SU-DHL-6 (cell line): ENCODE measurements at regions not wholly inside any gene's neighbourhood (a gene's known extent, or its start where the extent isn't known, plus 50 kb on each side); places are given as distances from the start of the nearest gene placed in this dataset.

ENCODE experiments used
- H2AFZ ChIP-seq: fragments of 200-600 bp; sonication (generic); 2 replicates; pipeline ENCODE4 v1.6.1; 2014; ENCODE audit warnings: low read depth, mild to moderate bottlenecking, moderate library complexity, mixed read lengths, antibody characterized with exemption, low read length; ENCODE audit not compliant: severe bottlenecking
- H3F3A ChIP-seq: fragments of 200-600 bp; shearing (Covaris generic); 2 replicates; pipeline ENCODE4 v1.6.0; 2016; ENCODE audit warnings: antibody characterized with exemption, mild to moderate bottlenecking; ENCODE audit not compliant: insufficient read depth
- H3K27ac ChIP-seq: fragments of 200-600 bp; sonication (generic); 2 replicates; pipeline ENCODE4 v1.5.1; 2016; ENCODE audit warnings: low read depth, mild to moderate bottlenecking, low read length, moderate library complexity, mixed read lengths
- H3K27me3 ChIP-seq: fragments of 200-600 bp; sonication (generic), shearing (Covaris generic); 2 replicates; pipeline ENCODE4 v1.6.0; 2014; ENCODE audit warnings: mild to moderate bottlenecking, low read length
- H3K36me3 ChIP-seq: fragments of 200-600 bp; sonication (generic); 2 replicates; pipeline ENCODE4 v1.6.1; 2014; ENCODE audit warnings: mild to moderate bottlenecking, low read length, mixed read lengths
- H3K4me2 ChIP-seq: fragments of 300-600, 200-600 bp; shearing (Covaris generic), sonication (generic); 2 replicates; pipeline ENCODE4 v1.6.0; 2014; ENCODE audit warnings: low read length, low read depth, mild to moderate bottlenecking; ENCODE audit not compliant: poor library complexity, severe bottlenecking
- H3K4me3 ChIP-seq: fragments of 200-600 bp; sonication (generic); 2 replicates; pipeline ENCODE4 v1.5.1; 2014; ENCODE audit warnings: antibody characterized with exemption, low read length, mild to moderate bottlenecking, mixed read lengths; ENCODE audit not compliant: insufficient read depth, poor library complexity, severe bottlenecking
- H3K79me2 ChIP-seq: fragments of 200-600 bp; sonication (generic); 2 replicates; pipeline ENCODE4 v1.6.1; 2014; ENCODE audit warnings: mild to moderate bottlenecking, low read length, moderate library complexity; ENCODE audit not compliant: insufficient read depth
- H3K9ac ChIP-seq: fragments of 200-600 bp; sonication (generic); 2 replicates; pipeline ENCODE4 v1.7.0; 2014; ENCODE audit warnings: mild to moderate bottlenecking, low read length
- H3K9me2 ChIP-seq: fragments of 200-600 bp; sonication (generic); replicated peaks from 2 replicates; pipeline ENCODE4 v1.6.1; 2014; ENCODE audit warnings: low read length; ENCODE audit not compliant: insufficient read depth
- H3K9me3 ChIP-seq: fragments of 200-600 bp; sonication (generic); 2 replicates; pipeline ENCODE4 v1.6.1; 2014; ENCODE audit warnings: low read length, mixed read lengths; ENCODE audit not compliant: insufficient read depth
- H4K20me1 ChIP-seq: fragments of 200-600 bp; sonication (generic); 2 replicates; pipeline ENCODE4 v1.6.1; 2014; ENCODE audit warnings: low read depth, mild to moderate bottlenecking, antibody characterized with exemption, low read length, moderate library complexity, mixed read lengths
- CTCF ChIP-seq: fragments of 200-600 bp; sonication (generic); IDR thresholded peaks from one replicate; pipeline ENCODE4 v1.5.1; 2017; ENCODE audit warnings: antibody characterized with exemption, mild to moderate bottlenecking, low read length, moderate library complexity; ENCODE audit not compliant: insufficient read depth, poor library complexity, severe bottlenecking
- EZH2phosphoT487 ChIP-seq: fragments of 200-600 bp; sonication (generic), shearing (Covaris generic); conservative IDR thresholded peaks from 2 replicates; pipeline ENCODE4 v1.6.1; 2018; ENCODE audit warnings: mild to moderate bottlenecking, antibody characterized with exemption, low read length, moderate library complexity, mixed read lengths

GRCh38 chr2:215851696-215852095 is 161.7 kb downstream of the MREG start:
- no peaks in the 10 kb centered on the region for H3K36me3 ChIP-seq
- no peaks in the 10 kb centered on the region for H3K9me3 ChIP-seq
- no peak overlapping the region for H3K4me3 ChIP-seq
- no peaks in the 10 kb centered on the region for H4K20me1 ChIP-seq
- H3K4me2 ChIP-seq = no peak overlapping the region
- H3K27ac ChIP-seq = no peak overlapping the region
- H2AFZ ChIP-seq = no peak overlapping the region
- no peaks in the 10 kb centered on the region for H3F3A ChIP-seq
- no peak overlapping the region for H3K9ac ChIP-seq
- no peaks in the 10 kb centered on the region for H3K27me3 ChIP-seq
- H3K9me2 ChIP-seq = no peaks in the 10 kb centered on the region
- no peaks in the 10 kb centered on the region for H3K79me2 ChIP-seq
- no peak for TF ChIP-seq EZH2phosphoT487
- TF ChIP-seq CTCF = no peak

- H3K79me2 ChIP-seq = no peaks in the 10 kb centered on the region
- TF ChIP-seq EZH2phosphoT487 (no peak), CTCF (no peak)
- H4K20me1 ChIP-seq = no peaks in the 10 kb centered on the region
Observed at GRCh38 chr2:215851082-215851481, 162.3 kb downstream of the MREG start.

GRCh38 chr2:215850380-215850779 is 163.0 kb downstream of the MREG start:
- Histone ChIP-seq H2AFZ (no peak overlapping the region), H3K4me2 (no peak overlapping the region), H3F3A (no peaks in the 10 kb centered on the region), H3K27ac (no peak overlapping the region), H3K79me2 (no peaks in the 10 kb centered on the region), H3K36me3 (no peaks in the 10 kb centered on the region), H3K4me3 (no peak overlapping the region), H3K9me3 (no peaks in the 10 kb centered on the region), H3K9me2 (no peaks in the 10 kb centered on the region), H3K9ac (no peak overlapping the region), H4K20me1 (no peaks in the 10 kb centered on the region), H3K27me3 (no peaks in the 10 kb centered on the region)
- TF ChIP-seq EZH2phosphoT487 (no peak), CTCF (no peak)

More at GRCh38 chr2:215851082-215851481, 162.3 kb downstream of the MREG start:
- H3K27ac ChIP-seq = no peak overlapping the region
- H3F3A ChIP-seq = no peaks in the 10 kb centered on the region
- no peaks in the 10 kb centered on the region for H3K9me2 ChIP-seq
- H3K36me3 ChIP-seq = no peaks in the 10 kb centered on the region
- H3K4me2 ChIP-seq = no peak overlapping the region
- no peaks in the 10 kb centered on the region for H3K9me3 ChIP-seq
- H2AFZ ChIP-seq = no peak overlapping the region
- H3K27me3 ChIP-seq = no peaks in the 10 kb centered on the region
- H3K4me3 ChIP-seq = no peak overlapping the region
- H3K9ac ChIP-seq = no peak overlapping the region
